ENCODE measurements at regions not wholly inside any gene's neighbourhood (a gene's known extent, or its start where the extent isn't known, plus 50 kb on each side); places are given as distances from the start of the nearest gene placed in this dataset.

- no peak for TF ChIP-seq CTCF (IDR thresholded peaks at IDR 0.05 in 2 of 3, conservative IDR thresholded peaks at IDR 0.05 in 1 of 3; ENCODE audit: borderline replicate concordance in 1 of 3, insufficient read depth in 1 of 3, low read depth in 2 of 3, low read length in 2 of 3)
- TF ChIP-seq SP1 (IDR thresholded peaks at IDR 0.05; ENCODE audit: low read depth), result no peak
- no peak for TF ChIP-seq EGR1 (IDR thresholded peaks at IDR 0.05; ENCODE audit: low read depth)
- no peak for TF ChIP-seq ZFX (IDR thresholded peaks at IDR 0.05)
- TF ChIP-seq EZH2 (IDR thresholded peaks at IDR 0.05), result no peak
- no peak for TF ChIP-seq ZBTB33 (IDR thresholded peaks at IDR 0.05; ENCODE audit: extremely low read depth, insufficient replicate concordance, low read length)
- no peak for TF ChIP-seq ATF3 (IDR thresholded peaks at IDR 0.05)
These were observed 1047.4 kb upstream of the C9orf72 start for GRCh38 chr9:28620661-28621060.
